GM19372 (cell line): ENCODE measurements at regions not wholly inside any gene's neighbourhood (a gene's known extent, or its start where the extent isn't known, plus 50 kb on each side); places are given as distances from the start of the nearest gene placed in this dataset.

Experiments
- ATAC-seq: cut with Tn5 transposase; IDR thresholded peaks from one replicate; pipeline ENCODE4 v1.9.1; 2021; ENCODE audit warnings: mild to moderate bottlenecking, low read depth, moderate library complexity; ENCODE audit not compliant: unreplicated experiment

DNA sequence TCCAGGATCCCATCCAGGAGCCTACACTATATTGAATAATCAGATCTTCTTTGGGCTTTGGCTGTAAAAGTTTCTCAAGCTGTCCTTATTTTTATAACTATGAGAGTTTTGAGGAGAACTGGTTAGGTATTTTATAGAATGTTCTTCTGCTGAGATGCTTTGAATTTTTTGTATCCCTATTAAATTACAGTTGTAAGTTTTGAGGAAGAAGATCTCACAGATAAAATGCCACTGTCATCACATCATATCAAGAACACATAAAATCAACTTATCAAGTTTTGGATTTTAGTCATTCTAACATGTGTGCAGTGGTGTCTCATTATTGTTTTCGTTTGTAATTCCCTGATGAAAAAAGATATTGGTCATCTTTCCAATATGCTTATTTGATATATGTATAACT lies 260.2 kb upstream of the COL3A1 start:
- ATAC-seq: no peak

GRCh38 chr2:188720811-188721605 lies 253.2 kb upstream of the COL3A1 start:
- ATAC-seq: no peak

DNA sequence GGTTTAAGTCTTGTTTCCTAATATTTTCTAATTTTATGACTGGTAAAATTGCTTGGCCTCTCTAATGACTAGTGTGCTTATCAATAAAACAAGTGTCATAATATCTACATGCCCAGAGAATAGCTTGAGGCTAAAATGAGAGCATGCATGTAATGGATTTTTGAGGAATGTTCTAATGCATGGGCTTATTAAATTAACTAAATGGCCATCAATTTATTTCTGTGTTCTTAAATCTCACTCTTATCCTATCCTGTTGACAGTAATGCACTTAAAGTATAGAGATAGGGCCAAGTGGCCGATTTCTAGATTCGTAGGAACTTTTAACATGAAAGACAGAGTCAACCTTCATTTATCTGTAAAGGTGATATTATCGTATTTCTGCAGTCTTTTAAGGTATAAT lies 252.4 kb upstream of the COL3A1 start:
- no peak for ATAC-seq

DNA sequence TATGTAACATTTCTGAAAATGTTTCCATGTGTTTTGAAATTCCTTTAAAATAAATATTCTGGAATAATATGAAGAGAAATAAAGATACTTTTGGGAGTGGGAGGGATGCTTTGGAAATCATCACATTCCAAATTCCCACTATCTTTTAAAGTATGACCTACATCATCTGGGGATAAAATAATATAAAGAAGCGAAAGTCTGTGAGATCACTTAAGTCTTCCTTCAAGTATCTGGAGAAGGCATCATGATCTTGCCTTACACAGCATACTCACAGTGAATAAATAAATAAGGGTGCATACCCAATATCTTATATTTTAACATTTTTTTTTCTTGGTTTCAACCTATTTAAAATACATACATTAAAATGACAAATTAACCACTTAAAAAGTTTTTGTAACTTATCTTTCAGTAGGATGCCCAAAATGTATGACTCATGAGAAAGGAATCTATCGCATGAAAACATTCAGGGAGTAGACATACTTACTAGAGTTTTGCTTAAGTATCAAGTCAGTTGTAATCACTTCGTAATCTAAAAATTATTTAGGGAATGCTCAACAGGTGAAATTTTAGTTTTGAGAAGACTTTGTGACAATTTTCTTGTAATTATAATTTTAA lies 248.3 kb upstream of the COL3A1 start:
- ATAC-seq: no peak

DNA sequence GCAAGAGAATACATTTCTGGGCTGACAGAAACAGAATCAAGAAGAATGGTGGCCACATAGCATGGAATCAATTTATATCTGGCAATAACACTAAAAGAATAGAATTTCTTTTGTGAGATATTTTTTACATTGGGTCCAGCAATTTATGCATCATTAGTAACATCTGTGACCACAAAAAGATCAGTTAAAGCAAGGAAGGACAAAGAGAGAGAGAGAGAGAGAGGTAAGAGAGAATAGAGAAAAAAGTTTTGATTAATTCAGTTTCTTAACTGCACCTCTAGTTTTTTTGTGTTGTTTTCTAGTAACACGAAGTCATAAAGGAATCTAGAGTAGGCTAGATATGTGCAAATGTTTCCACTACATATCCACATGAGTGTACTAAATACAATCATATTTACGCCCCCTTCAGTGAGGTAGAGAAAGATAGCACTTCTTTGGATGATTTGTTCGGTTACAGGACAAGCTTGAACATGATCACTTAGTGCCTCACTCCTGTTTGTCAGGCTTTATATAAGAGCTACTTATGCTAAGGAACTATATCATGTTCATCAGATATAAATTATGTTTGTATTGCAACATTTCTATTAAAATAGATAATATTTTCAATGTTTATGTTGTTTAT lies 247.4 kb upstream of the COL3A1 start:
- no peak for ATAC-seq

GRCh38 chr2:188727846-188728245 lies 246.3 kb upstream of the COL3A1 start:
- no peak for ATAC-seq

DNA sequence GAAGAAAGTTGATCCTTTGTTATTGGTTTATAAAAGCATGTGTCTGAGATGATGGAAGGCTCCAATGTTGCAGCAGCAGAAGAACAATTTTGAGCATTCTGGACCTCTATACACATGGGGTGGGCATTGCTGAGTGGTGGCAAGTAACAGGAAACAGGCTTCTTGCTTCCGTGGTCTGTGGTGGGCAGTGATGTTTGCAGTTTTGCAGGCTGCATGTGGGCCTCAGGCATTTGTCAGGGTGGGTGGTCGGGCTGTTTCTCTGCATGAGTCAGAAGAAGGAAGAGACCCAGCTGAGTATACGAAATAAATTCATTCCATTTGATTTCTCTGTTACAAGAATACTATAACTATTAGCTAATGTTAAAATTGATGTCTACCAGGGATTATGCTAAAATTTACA lies 239.5 kb upstream of the COL3A1 start:
- no peak for ATAC-seq

DNA sequence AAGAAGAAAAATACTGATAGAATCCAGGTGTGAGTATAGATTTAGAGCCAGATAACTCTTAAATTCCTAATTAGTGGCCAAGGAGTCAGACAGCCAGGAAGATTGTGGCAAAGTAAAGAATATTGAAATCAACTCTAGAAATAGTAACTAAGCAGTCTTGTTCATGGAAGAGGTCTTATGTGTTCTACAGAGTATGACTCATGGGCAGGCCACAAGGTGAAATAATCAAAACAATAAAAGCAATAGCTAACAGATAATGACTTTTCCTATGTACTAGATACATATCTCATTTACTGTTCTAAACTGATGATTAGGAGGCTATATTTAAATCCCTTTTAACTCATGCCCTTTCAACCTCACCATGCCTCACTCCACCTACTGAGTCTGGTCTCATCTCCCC lies 227.4 kb upstream of the COL3A1 start:
- ATAC-seq: no peak

GRCh38 chr2:188751816-188752215 lies 222.4 kb upstream of the COL3A1 start:
- ATAC-seq: no peak

- ATAC-seq: no peak
These were observed 221.9 kb upstream of the COL3A1 start for GRCh38 chr2:188752311-188752710.

- no peak for ATAC-seq
These were observed 212.0 kb upstream of the COL3A1 start for GRCh38 chr2:188762151-188762550.

DNA sequence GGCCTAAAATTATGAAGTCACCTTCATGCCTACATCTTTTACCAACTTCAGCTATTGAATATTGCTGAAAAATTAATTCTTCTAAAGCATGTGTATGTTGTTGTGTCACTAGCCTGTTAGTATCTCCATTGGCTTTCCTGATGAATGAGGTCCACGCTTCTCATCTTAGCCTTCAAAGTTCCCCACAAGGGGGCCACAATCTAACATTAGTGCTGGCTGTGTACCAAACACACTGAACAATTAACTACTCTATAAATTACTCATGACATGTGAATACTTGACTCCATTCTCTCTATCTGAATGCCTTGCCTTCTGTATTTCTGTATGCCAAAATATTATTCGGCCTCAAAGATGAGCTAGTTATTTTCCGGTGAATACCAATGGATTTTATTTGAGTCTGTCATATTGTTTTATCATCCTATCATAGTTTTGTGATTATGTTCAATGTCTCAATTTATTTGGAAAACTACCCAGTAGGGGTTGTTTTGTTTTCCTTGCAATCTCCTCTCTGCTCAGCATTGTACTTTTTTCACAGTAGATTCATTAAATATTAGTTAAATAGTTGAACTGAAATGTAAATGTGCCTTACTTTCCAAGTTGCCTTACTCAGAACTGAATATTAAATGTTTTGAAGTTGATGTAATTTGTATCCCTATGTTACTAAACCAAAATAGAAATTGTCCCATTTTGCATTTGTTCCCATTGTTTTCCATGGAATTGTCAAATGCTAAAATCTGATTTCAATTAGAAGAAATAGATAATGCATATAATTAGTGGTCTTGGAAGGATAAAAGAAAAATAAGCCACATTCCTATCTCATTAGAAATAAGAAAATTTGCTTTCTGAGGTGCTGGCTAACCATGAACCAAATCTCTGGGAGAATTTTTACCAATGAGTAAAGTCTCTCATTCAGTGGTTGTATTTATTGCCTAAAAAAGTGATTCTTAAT lies 208.4 kb upstream of the COL3A1 start:
- peak; percentile 57 for ATAC-seq

GRCh38 chr2:188766471-188766856 lies 207.7 kb upstream of the COL3A1 start:
- ATAC-seq: no peak

DNA sequence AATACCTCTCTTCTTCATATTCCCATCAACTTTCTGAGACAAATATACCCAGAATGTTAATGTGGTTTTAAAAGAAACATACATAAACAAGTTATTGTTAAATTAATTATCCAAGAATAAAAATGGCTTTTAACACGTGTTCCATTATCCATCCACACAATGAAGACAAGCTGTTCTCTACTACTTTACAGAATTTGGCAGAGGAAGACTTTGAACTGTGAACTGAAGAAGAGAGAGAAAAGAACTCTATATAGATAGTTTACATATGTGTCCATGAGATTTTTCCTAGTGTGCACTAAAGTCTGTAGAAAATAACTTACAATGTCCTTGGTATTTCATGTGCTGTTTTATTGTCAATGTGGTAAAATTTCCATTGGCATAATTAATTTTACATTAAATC lies 207.0 kb upstream of the COL3A1 start:
- ATAC-seq: no peak

GRCh38 chr2:188770296-188770695 lies 203.9 kb upstream of the COL3A1 start:
- no peak for ATAC-seq

- no peak for ATAC-seq
These were observed 201.1 kb upstream of the COL3A1 start for GRCh38 chr2:188773075-188773474.

GRCh38 chr2:188776634-188777033 lies 197.5 kb upstream of the COL3A1 start:
- no peak for ATAC-seq

DNA sequence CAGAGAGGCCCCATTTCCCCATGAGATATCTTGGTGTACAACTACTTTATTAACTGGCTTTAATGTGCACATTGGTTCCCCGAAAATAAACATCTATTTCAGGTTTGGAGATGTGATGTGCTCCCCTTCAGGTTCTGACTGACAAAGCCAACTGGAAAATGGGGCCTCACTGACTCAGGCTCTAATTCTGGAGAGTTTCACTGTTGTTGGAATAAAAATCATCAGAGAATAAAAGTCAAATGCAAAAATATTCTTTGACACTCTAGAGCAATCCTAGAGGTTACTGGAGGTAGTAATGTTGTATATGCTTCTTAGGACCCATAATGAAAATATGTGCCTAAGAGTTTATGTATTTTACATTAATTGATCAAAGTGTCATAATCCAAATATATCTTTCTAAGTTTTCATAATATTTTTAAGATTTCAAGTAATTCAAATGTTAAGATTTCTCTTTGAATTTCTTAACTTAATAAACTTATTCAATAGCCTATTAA lies 189.9 kb upstream of the COL3A1 start:
- no peak for ATAC-seq

DNA sequence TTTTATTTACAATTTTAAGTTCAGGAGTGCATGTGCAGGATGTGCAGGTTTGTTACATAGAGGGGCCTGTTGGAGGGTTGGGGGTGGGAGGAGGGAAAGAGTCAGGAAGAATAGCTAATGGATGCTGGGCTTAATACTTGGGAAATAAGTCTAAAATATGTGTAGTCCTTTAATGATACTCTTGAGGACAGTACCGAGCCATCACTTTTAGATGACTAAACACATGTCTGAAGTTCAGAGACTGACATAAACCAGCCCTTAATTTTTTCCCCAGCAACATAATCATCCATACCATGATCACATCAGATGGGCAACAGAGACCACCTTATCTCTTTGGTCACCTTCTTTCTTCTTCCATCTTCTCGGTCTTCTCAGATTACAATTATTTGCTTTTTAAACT lies 189.1 kb upstream of the COL3A1 start:
- no peak for ATAC-seq

GRCh38 chr2:188785490-188785889 lies 188.7 kb upstream of the COL3A1 start:
- no peak for ATAC-seq
